Activated CD4-positive, alpha-beta memory T cell treated with anti-CD3 and anti-CD28 coated beads for 36 hours (primary cell): ENCODE measurements at regions not wholly inside any gene's neighbourhood (a gene's known extent, or its start where the extent isn't known, plus 50 kb on each side); places are given as distances from the start of the nearest gene placed in this dataset.

Experiments used
- CTCF ChIA-PET: fragments of 350-600 bp; sonication (Branson Sonifier 250); formaldehyde crosslinking; loops from one replicate; lab custom pipeline; 2021; ENCODE audit warnings: antibody characterized with exemption, inconsistent platforms; lab: Charles Lee
- POLR2A ChIA-PET: fragments of 350-600 bp; sonication (Branson Sonifier 250); formaldehyde crosslinking; loops from one replicate; lab custom pipeline; 2021; ENCODE audit warnings: antibody characterized with exemption; lab: Charles Lee
- DNase-seq: peaks from one replicate; pipeline ENCODE4 v3.0.0-alpha.2; 2020
- H3K27ac Mint-ChIP-seq: one replicate; pipeline ENCODE4 v1.8.0; 2021; ENCODE audit warnings: mixed read lengths
- H3K27me3 Mint-ChIP-seq: one replicate; pipeline ENCODE4 v1.8.0; 2021; ENCODE audit warnings: mixed read lengths
- H3K36me3 Mint-ChIP-seq: one replicate; pipeline ENCODE4 v1.8.0; 2021; ENCODE audit warnings: mixed read lengths
- H3K4me1 Mint-ChIP-seq: one replicate; pipeline ENCODE4 v1.8.0; 2021; ENCODE audit warnings: low read depth, mixed read lengths
- H3K4me3 Mint-ChIP-seq: one replicate; pipeline ENCODE4 v1.8.0; 2021; ENCODE audit warnings: mild to moderate bottlenecking, mixed read lengths
- H3K9me3 Mint-ChIP-seq: one replicate; pipeline ENCODE4 v1.8.0; 2021; ENCODE audit warnings: mixed read lengths
- intact Hi-C: fragments of 100-400 bp; cut with micrococcal nuclease; formaldehyde crosslinking; loops from one replicate; pipeline ENCODE4 v1.15.1; 2023

DNA sequence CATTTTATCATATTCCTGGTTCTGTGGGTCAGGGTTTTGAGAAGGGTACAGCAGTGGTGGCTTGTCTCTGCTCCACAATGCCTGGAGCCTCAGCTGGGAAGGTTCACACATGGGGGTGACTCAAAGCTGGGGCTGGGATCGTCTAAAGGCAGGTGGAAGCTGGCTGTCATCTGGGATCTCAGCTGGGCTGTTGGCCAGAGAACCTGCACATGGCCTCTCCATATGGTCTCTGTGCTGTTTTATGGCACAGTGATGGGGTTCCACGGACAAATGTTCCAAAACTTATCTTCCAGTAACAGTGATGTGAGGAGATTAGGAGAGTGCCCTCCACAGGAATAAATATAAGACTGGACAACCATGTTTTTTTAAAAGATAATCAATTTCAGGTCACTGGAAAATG is 191.4 kb downstream of the SS18 start:
- Mint-ChIP-seq H3K27ac (no peak overlapping the region), H3K27me3 (peaks cover 4% of the 10 kb centered on the region), H3K4me1 (peaks cover 3% of the 10 kb centered on the region), H3K4me3 (no peak overlapping the region), H3K36me3 (no peaks in the 10 kb centered on the region), H3K9me3 (peaks cover 7% of the 10 kb centered on the region)
- DNase-seq: no peak
- intact Hi-C loops: no loop called here
- ChIA-PET CTCF (no interaction called here), POLR2A (no interaction called here)

DNA sequence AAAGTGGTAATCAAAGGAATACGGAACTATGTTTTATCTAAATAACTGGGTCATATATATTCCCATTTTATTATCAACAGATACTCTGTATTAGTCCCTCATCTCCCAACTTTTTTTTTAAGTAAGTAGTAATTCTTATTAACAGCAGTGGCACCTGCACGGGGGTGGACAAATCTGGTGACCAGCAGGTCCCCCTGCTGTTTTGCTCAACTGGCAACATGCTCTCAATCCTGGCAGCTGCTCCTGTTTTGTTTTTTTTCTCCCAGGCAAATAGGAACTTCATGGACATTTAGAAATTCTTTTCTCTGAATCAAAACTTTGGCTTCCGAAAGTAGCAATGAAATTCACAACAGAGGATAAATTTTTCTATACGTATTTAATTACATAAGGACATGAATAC is 193.5 kb downstream of the SS18 start:
- ChIA-PET CTCF (interaction anchor here (0.7 to 1.0 kb wide), 3 partner anchors 13 to 1535 kb away, joined by 3 to 4 read pairs (median 3); no protein-coding TSS in a partner anchor), POLR2A (no interaction called here)
- Mint-ChIP-seq H3K4me1 (peaks cover 3% of the 10 kb centered on the region), H3K4me3 (no peak overlapping the region), H3K9me3 (peaks cover 7% of the 10 kb centered on the region), H3K27ac (no peak overlapping the region), H3K36me3 (no peaks in the 10 kb centered on the region), H3K27me3 (peaks cover 4% of the 10 kb centered on the region)
- intact Hi-C loops: no loop called here
- DNase-seq: no peak

GRCh38 chr18:25896178-25896780 is 194.1 kb downstream of the SS18 start:
- Mint-ChIP-seq H3K4me3 (no peak overlapping the region), H3K27ac (no peak overlapping the region), H3K27me3 (peaks cover 4% of the 10 kb centered on the region), H3K4me1 (peaks cover 3% of the 10 kb centered on the region), H3K36me3 (no peaks in the 10 kb centered on the region), H3K9me3 (peaks cover 7% of the 10 kb centered on the region)
- ChIA-PET CTCF (interaction anchor here (0.7 to 1.0 kb wide), 3 partner anchors 14 to 1534 kb away, joined by 3 to 4 read pairs (median 3); no protein-coding TSS in a partner anchor), POLR2A (no interaction called here)
- DNase-seq: peak; percentile 23
- intact Hi-C loops: no loop called here

DNA sequence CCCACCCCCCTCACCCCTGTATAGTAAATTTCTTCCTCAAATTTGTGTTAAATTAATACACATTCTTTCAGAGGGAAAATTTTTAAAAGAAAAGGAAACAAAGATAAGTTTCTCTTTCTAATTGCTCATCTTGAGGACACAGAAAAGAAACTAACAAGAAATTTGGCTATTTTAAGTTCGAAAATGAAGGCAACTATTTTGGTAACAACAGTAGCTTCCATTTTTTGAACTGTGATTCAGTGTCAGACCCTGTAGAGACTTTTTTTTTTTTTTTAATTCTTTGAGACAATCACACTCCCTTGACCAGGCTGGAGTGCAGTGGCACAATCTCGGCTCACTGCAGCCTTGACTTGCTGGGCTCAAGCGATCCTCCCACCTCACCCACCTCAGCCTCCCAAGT is 194.9 kb downstream of the SS18 start:
- intact Hi-C loops: no loop called here
- POLR2A ChIA-PET: no interaction called here
- Mint-ChIP-seq H3K4me1 (peaks cover 3% of the 10 kb centered on the region), H3K4me3 (no peak overlapping the region), H3K9me3 (peaks cover under 1% of the 10 kb centered on the region), H3K36me3 (no peaks in the 10 kb centered on the region), H3K27ac (no peak overlapping the region), H3K27me3 (peaks cover 4% of the 10 kb centered on the region)
- DNase-seq: no peak
- CTCF ChIA-PET: interaction anchor here (0.6 to 0.7 kb wide), 5 partner anchors 142 to 1716 kb away, joined by 3 to 4 read pairs (median 4); no protein-coding TSS in a partner anchor

GRCh38 chr18:25886283-25886682 is 204.1 kb downstream of the SS18 start:
- Mint-ChIP-seq H3K27me3 (no peaks in the 10 kb centered on the region), H3K27ac (no peak overlapping the region), H3K4me1 (no peaks in the 10 kb centered on the region), H3K36me3 (no peaks in the 10 kb centered on the region), H3K9me3 (peaks cover 19% of the 10 kb centered on the region), H3K4me3 (no peak overlapping the region)
- intact Hi-C loops: no loop called here
- ChIA-PET POLR2A (no interaction called here), CTCF (no interaction called here)
- no peak for DNase-seq

GRCh38 chr18:25883091-25883490 is 207.3 kb downstream of the SS18 start:
- Mint-ChIP-seq H3K27ac (no peak overlapping the region), H3K4me1 (no peaks in the 10 kb centered on the region), H3K36me3 (no peaks in the 10 kb centered on the region), H3K27me3 (peaks cover 13% of the 10 kb centered on the region), H3K4me3 (no peak overlapping the region), H3K9me3 (peaks cover 19% of the 10 kb centered on the region)
- intact Hi-C loops: no loop called here
- no peak for DNase-seq
- ChIA-PET CTCF (no interaction called here), POLR2A (no interaction called here)

GRCh38 chr18:25881149-25881548 is 209.3 kb downstream of the SS18 start:
- ChIA-PET CTCF (no interaction called here), POLR2A (no interaction called here)
- Mint-ChIP-seq H3K36me3 (no peaks in the 10 kb centered on the region), H3K27ac (no peak overlapping the region), H3K9me3 (peaks cover 7% of the 10 kb centered on the region), H3K4me1 (no peaks in the 10 kb centered on the region), H3K4me3 (no peak overlapping the region), H3K27me3 (peaks cover 17% of the 10 kb centered on the region)
- intact Hi-C loops: no loop called here
- no peak for DNase-seq

- ChIA-PET CTCF (no interaction called here), POLR2A (no interaction called here)
- Mint-ChIP-seq H3K4me1 (no peaks in the 10 kb centered on the region), H3K27me3 (peaks cover 17% of the 10 kb centered on the region), H3K36me3 (no peaks in the 10 kb centered on the region), H3K27ac (no peak overlapping the region), H3K9me3 (peaks cover 1% of the 10 kb centered on the region), H3K4me3 (no peak overlapping the region)
- DNase-seq: no peak
- intact Hi-C loops: no loop called here
Observed at GRCh38 chr18:25880441-25880840, 210.0 kb downstream of the SS18 start.

DNA sequence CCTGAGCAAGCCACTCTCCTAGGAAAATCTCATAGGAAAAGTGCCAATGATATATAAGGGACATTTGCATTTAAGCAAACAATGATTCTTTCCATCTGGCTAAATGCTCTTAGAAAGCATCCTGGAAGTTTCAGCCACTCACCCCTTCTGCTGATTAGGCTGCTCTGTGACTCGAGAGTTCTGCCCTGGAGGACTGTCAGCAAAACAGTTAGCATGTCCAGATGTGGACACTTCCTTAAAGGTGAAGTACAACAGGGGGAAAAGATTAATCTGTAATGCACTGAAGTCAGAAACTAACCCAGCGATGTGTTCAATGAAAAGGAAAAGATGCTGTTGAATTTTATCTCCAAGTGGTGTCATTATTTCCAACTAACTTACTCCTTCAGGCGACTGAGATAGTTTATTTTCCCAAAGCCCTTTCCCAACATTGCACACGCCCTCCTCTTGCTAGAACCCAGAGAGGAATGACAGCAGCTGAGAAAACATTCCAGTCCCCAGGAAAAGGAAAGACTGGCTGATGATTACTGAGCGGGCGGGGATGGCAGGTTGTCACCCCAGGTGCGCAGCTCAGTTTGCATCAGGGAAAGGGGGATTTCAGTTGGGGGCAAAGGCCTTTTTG is 214.0 kb downstream of the SS18 start:
- H3K4me1 Mint-ChIP-seq: no peaks in the 10 kb centered on the region
- H3K36me3 Mint-ChIP-seq: no peaks in the 10 kb centered on the region
- H3K4me3 Mint-ChIP-seq: no peak overlapping the region
- ChIA-PET POLR2A (no interaction called here), CTCF (no interaction called here)
- no peak for DNase-seq
- peaks cover 17% of the 10 kb centered on the region for H3K27me3 Mint-ChIP-seq
- H3K9me3 Mint-ChIP-seq: peaks cover 2% of the 10 kb centered on the region
- intact Hi-C loops: no loop called here
- no peak overlapping the region for H3K27ac Mint-ChIP-seq

DNA sequence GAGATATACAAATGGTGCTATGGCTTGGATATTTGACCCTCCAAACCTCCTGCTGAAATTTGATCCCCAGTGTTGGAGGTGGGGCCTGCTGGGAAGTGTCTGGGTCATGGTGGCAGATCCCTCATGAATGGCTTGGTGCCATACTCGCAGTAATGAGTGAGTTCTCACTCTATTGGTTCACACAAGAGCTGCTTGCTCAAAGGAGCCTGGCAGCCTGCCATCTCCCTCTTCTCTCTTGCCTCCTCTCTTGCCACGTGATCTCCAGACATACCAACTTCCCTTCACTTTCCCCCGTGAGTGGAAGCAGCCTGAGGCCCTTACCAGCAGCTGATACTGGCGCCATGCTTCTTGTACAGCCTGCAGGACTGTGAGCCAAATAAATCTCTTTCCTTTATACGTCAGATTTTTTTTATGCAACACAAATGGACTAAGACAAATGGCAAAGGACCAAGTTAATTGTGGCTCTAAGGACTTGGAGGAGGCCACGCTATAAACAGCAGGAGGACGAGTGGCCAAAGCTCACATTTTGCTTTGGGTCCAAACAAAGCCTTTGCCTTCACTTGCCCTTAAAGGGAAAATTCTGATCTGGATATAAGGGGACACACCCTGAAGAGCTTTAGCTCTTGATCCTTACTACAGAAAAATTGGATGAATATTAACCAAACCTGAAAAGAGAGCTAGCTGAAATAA is 214.7 kb downstream of the SS18 start:
- Mint-ChIP-seq H3K9me3 (peaks cover 2% of the 10 kb centered on the region), H3K36me3 (no peaks in the 10 kb centered on the region), H3K27me3 (peaks cover 12% of the 10 kb centered on the region), H3K4me1 (no peaks in the 10 kb centered on the region), H3K4me3 (no peak overlapping the region), H3K27ac (no peak overlapping the region)
- ChIA-PET CTCF (no interaction called here), POLR2A (no interaction called here)
- DNase-seq: no peak
- intact Hi-C loops: no loop called here

- H3K27ac Mint-ChIP-seq: no peak overlapping the region
- H3K4me1 Mint-ChIP-seq: no peaks in the 10 kb centered on the region
- CTCF ChIA-PET: no interaction called here
- peaks cover 11% of the 10 kb centered on the region for H3K27me3 Mint-ChIP-seq
- H3K4me3 Mint-ChIP-seq: no peak overlapping the region
- intact Hi-C loops: no loop called here
- H3K36me3 Mint-ChIP-seq: no peaks in the 10 kb centered on the region
- POLR2A ChIA-PET: no interaction called here
- H3K9me3 Mint-ChIP-seq: peaks cover 2% of the 10 kb centered on the region
- no peak for DNase-seq
Observed at GRCh38 chr18:25873833-25874232, 216.6 kb downstream of the SS18 start.

GRCh38 chr18:25866331-25866730 is 224.1 kb downstream of the SS18 start:
- ChIA-PET CTCF (no interaction called here), POLR2A (no interaction called here)
- DNase-seq: no peak
- intact Hi-C loops: no loop called here
- Mint-ChIP-seq H3K27ac (no peak overlapping the region), H3K9me3 (no peaks in the 10 kb centered on the region), H3K4me3 (no peak overlapping the region), H3K27me3 (peaks cover 2% of the 10 kb centered on the region), H3K4me1 (no peaks in the 10 kb centered on the region), H3K36me3 (no peaks in the 10 kb centered on the region)
